ENCODE measurements at regions not wholly inside any gene's neighbourhood (a gene's known extent, or its start where the extent isn't known, plus 50 kb on each side); places are given as distances from the start of the nearest gene placed in this dataset.

- no peak for TF ChIP-seq CTCF (IDR thresholded peaks at IDR 0.05)
- no peak for TF ChIP-seq REST (IDR thresholded peaks at IDR 0.05; ENCODE audit: insufficient read depth in 1 of 2, low read depth in 2 of 2, low read length in 1 of 2)
Measured at GRCh38 chr4:144547678-144548298, 98.2 kb upstream of the HHIP start.
